Keratinocyte (primary cell): ENCODE measurements at regions not wholly inside any gene's neighbourhood (a gene's known extent, or its start where the extent isn't known, plus 50 kb on each side); places are given as distances from the start of the nearest gene placed in this dataset.

Experiments used
- DNase-seq: peaks from one replicate; pipeline ENCODE4 v3.0.0-alpha.2; 2011; ENCODE audit warnings: low read depth, missing footprints, low spot score
- FAIRE-seq: peaks from 2 replicates; lab custom pipeline; 2011; peaks lifted over from hg19 to GRCh38; lab: Jason Lieb, UNC
- H2AFZ ChIP-seq: 2 replicates; pipeline ENCODE4 v1.6.0; 2012; ENCODE audit warnings: low read length, control low read depth, inconsistent platforms; ENCODE audit not compliant: control insufficient read depth
- H3K27ac ChIP-seq: 2 replicates; pipeline ENCODE4 v1.5.1; 2011; ENCODE audit warnings: low read length; ENCODE audit not compliant: control insufficient read depth, insufficient read depth
- H3K27me3 ChIP-seq: 3 replicates; pipeline ENCODE4 v1.6.0; 2011; ENCODE audit warnings: low read length; ENCODE audit not compliant: control insufficient read depth, insufficient read depth; ENCODE audit errors: extremely low read depth
- H3K36me3 ChIP-seq, 2 experiments: 2 replicates in 1 of 2; 3 replicates in 1 of 2; pipeline ENCODE4 v1.5.1; 2011; ENCODE audit warnings: low read length in 2 of 2, mild to moderate bottlenecking in 1 of 2; ENCODE audit not compliant: control insufficient read depth in 2 of 2, insufficient read depth in 2 of 2; ENCODE audit errors: extremely low read depth in 1 of 2
- H3K4me1 ChIP-seq: 3 replicates; pipeline ENCODE4 v1.5.1; 2011; ENCODE audit warnings: low read length; ENCODE audit not compliant: control insufficient read depth, insufficient read depth; ENCODE audit errors: extremely low read depth
- H3K4me2 ChIP-seq: 3 replicates; pipeline ENCODE4 v1.6.0; 2011; ENCODE audit warnings: low read depth, low read length; ENCODE audit not compliant: control insufficient read depth, insufficient read depth; ENCODE audit errors: extremely low read depth
- H3K4me3 ChIP-seq, 3 experiments: fragments of 200-600 bp in 1 of 3; sonication (generic) in 1 of 3; 2 replicates in 2 of 3; 3 replicates in 1 of 3; pipeline ENCODE4 v1.5.1; 2011 to 2016; ENCODE audit warnings: low read length in 3 of 3, mild to moderate bottlenecking in 3 of 3, control low read depth in 2 of 3, inconsistent platforms in 1 of 3, low read depth in 1 of 3, mixed read lengths in 1 of 3, mixed run types in 1 of 3, moderate library complexity in 1 of 3; ENCODE audit not compliant: control insufficient read depth in 2 of 3, insufficient read depth in 2 of 3; ENCODE audit errors: extremely low read depth in 1 of 3
- H3K79me2 ChIP-seq: 2 replicates; pipeline ENCODE4 v1.6.0; 2012; ENCODE audit warnings: low read length; ENCODE audit not compliant: control insufficient read depth, insufficient read depth
- H3K9ac ChIP-seq: 3 replicates; pipeline ENCODE4 v1.6.0; 2011; ENCODE audit warnings: low read length; ENCODE audit not compliant: control insufficient read depth, insufficient read depth; ENCODE audit errors: extremely low read depth
- H3K9me1 ChIP-seq: 3 replicates; pipeline ENCODE4 v1.6.0; 2011; ENCODE audit warnings: low read length; ENCODE audit not compliant: control insufficient read depth, insufficient read depth; ENCODE audit errors: extremely low read depth
- H3K9me3 ChIP-seq: 2 replicates; pipeline ENCODE4 v1.5.1; 2012; ENCODE audit warnings: low read depth, low read length; ENCODE audit not compliant: control insufficient read depth
- H4K20me1 ChIP-seq: 3 replicates; pipeline ENCODE4 v1.6.0; 2011; ENCODE audit warnings: low read length; ENCODE audit not compliant: control insufficient read depth, insufficient read depth; ENCODE audit errors: extremely low read depth
- CTCF ChIP-seq, 3 experiments: IDR thresholded peaks in 1 of 3; conservative IDR thresholded peaks in 1 of 3; optimal IDR thresholded peaks in 1 of 3; 2 replicates in 2 of 3; 3 replicates in 1 of 3; pipeline versions ENCODE3 to v1.5.1; 2011; ENCODE audit warnings: low read length in 3 of 3, mild to moderate bottlenecking in 3 of 3, moderate library complexity in 2 of 3, control low read depth in 1 of 3, inconsistent platforms in 1 of 3; ENCODE audit not compliant: insufficient read depth in 2 of 3; ENCODE audit errors: extremely low read depth in 1 of 3
- EZH2 ChIP-seq: IDR thresholded peaks from one replicate; pipeline ENCODE4 v1.6.1; 2012; ENCODE audit warnings: inconsistent platforms, mild to moderate bottlenecking, low read length, moderate library complexity
- dilution Hi-C: fragments of 300-500 bp; cut with MboI; formaldehyde crosslinking; loops from one replicate; pipeline ENCODE4 v1.7.0; 2020; ENCODE audit warnings: low sequenced_read_pairs; ENCODE audit not compliant: extremely low pct_ligation_motif_present

GRCh38 chr9:3659647-3660046 is 133.8 kb upstream of the RFX3 start:
- Histone ChIP-seq H3K27me3 (no peaks in the 10 kb centered on the region), H4K20me1 (no peaks in the 10 kb centered on the region), H3K9me1 (no peaks in the 10 kb centered on the region), H3K4me3 (no peak overlapping the region), H3K79me2 (no peaks in the 10 kb centered on the region), H2AFZ (no peak overlapping the region), H3K4me1 (no peaks in the 10 kb centered on the region), H3K27ac (no peak overlapping the region), H3K9me3 (no peaks in the 10 kb centered on the region), H3K4me2 (no peak overlapping the region), H3K36me3 (no peaks in the 10 kb centered on the region), H3K9ac (no peak overlapping the region)
- FAIRE-seq = no peak
- no peak for DNase-seq
- dilution Hi-C loops = no loop called here
- TF ChIP-seq EZH2 (no peak), CTCF (optimal IDR thresholded peaks at IDR 0.05 in 1 of 3, IDR thresholded peaks at IDR 0.05 in 1 of 3, conservative IDR thresholded peaks at IDR 0.05 in 1 of 3; ENCODE audit: extremely low read depth in 1 of 3, insufficient read depth in 2 of 3, low read length in 3 of 3) (no peak)

GRCh38 chr9:3658964-3659363 is 133.2 kb upstream of the RFX3 start:
- Histone ChIP-seq H3K4me2 (no peak overlapping the region), H3K27me3 (no peaks in the 10 kb centered on the region), H3K4me3 (no peak overlapping the region), H3K4me1 (no peaks in the 10 kb centered on the region), H3K36me3 (no peaks in the 10 kb centered on the region), H3K9me3 (no peaks in the 10 kb centered on the region), H3K79me2 (no peaks in the 10 kb centered on the region), H4K20me1 (no peaks in the 10 kb centered on the region), H2AFZ (no peak overlapping the region), H3K9me1 (no peaks in the 10 kb centered on the region), H3K27ac (no peak overlapping the region), H3K9ac (no peak overlapping the region)
- TF ChIP-seq CTCF (optimal IDR thresholded peaks at IDR 0.05 in 1 of 3, IDR thresholded peaks at IDR 0.05 in 1 of 3, conservative IDR thresholded peaks at IDR 0.05 in 1 of 3; ENCODE audit: extremely low read depth in 1 of 3, insufficient read depth in 2 of 3, low read length in 3 of 3) (no peak), EZH2 (no peak)
- FAIRE-seq = no peak
- dilution Hi-C loops = no loop called here
- DNase-seq = no peak
